Retinal pigment epithelial cell (primary cell): ENCODE measurements at regions not wholly inside any gene's neighbourhood (a gene's known extent, or its start where the extent isn't known, plus 50 kb on each side); places are given as distances from the start of the nearest gene placed in this dataset.

Source experiments
- DNase-seq: peaks from one replicate; pipeline ENCODE4 v3.0.0-alpha.2; 2010; ENCODE audit warnings: low read depth
- H3K4me3 ChIP-seq: 2 replicates; pipeline ENCODE4 v1.5.1; 2011; ENCODE audit warnings: mild to moderate bottlenecking, low read length, control low read depth, moderate library complexity
- TF ChIP-seq, protein P1 (sequence below): conservative IDR thresholded peaks from 2 replicates; pipeline ENCODE4 v1.5.1; 2011; ENCODE audit warnings: low read depth, low read length, control low read depth, inconsistent platforms

DNA sequence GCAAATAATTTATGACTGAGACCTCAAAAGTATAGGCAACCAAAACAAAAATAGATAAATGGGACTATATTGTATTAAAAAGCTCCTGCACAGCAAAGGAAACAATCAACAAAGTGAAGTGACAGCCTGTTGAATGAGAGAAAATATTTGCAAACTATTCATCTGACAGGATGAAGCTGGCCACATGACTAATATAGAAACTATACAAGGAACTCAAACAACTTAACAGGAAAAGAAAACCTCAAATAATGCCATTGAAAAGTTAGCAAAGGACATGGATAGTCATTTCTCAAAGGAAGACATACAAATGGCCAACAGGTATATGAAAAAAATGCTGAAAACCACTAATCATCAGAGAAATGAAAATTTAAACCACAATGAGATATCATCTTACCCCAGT lies 245.1 kb downstream of the STK31 start:
- H3K4me3 ChIP-seq, result no peak overlapping the region
- TF ChIP-seq, protein P1, sequence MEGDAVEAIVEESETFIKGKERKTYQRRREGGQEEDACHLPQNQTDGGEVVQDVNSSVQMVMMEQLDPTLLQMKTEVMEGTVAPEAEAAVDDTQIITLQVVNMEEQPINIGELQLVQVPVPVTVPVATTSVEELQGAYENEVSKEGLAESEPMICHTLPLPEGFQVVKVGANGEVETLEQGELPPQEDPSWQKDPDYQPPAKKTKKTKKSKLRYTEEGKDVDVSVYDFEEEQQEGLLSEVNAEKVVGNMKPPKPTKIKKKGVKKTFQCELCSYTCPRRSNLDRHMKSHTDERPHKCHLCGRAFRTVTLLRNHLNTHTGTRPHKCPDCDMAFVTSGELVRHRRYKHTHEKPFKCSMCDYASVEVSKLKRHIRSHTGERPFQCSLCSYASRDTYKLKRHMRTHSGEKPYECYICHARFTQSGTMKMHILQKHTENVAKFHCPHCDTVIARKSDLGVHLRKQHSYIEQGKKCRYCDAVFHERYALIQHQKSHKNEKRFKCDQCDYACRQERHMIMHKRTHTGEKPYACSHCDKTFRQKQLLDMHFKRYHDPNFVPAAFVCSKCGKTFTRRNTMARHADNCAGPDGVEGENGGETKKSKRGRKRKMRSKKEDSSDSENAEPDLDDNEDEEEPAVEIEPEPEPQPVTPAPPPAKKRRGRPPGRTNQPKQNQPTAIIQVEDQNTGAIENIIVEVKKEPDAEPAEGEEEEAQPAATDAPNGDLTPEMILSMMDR, result no peak
- DNase-seq, result no peak

DNA sequence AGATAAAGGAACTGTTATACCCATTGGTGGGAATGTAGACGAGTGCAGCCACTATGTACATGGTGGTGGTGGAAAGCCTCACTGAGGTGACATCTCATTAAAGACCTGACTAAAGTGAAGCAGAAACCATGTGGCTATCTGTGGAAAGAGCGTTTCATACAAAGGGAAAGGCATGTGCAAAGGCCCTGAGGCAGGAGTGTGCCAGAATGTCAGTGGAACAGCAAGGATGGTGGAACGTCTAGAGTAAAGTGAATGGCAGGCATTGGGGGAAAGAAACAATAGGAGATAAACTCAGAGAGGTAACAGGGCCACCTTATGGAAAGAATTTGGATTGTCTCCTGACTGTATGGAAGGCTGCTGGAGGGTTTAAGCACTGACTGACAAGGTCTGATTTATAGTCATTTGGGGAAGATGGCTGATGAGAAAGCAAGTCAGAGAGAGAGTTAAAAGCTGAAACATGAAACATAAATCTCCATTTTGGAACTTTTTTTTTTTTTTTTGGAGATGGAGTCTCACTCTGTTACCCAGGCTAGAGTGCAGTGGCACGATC lies 245.7 kb downstream of the STK31 start:
- H3K4me3 ChIP-seq, result no peak overlapping the region
- TF ChIP-seq, protein P1, result no peak
- DNase-seq, result no peak

DNA sequence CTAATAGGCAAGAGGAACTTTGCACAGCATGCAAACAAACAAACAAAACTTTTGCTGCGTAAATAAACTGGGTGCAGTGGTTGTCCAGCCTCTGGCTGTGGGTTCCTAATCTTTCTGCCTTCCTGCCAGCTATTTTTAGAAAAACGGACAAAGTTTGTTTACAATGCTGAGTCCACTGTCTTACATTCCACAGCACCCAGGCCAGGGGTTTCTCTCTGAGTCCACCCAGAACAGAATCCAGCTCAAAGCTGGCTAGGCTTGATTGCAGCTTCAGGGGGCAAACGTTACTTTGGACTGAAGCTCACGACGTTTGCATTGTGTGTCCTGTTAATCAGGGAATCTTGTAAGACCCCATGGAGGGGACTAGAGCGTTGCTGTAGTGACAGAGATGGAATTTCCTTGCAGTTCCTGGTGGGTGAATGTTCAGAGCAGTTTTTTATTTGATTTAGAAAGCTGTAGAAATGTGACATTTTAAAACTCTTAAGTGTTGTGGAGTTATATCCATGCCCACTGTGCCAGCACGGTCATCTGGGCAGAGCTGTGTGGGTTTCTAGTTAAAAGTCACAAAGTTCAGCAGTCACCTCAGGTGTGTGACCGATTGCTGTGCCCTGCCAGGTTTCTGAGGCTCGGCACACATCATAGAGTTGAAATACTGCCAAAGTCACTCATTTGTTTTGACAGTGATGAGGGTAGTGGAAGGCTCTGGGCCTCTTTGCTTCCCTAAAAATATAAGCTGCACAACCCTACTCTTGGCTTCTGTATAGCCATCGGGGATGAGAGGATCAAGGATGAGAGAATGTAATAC lies 247.0 kb downstream of the STK31 start:
- DNase-seq, result no peak
- no peak overlapping the region for H3K4me3 ChIP-seq
- TF ChIP-seq, protein P1, result no peak

DNA sequence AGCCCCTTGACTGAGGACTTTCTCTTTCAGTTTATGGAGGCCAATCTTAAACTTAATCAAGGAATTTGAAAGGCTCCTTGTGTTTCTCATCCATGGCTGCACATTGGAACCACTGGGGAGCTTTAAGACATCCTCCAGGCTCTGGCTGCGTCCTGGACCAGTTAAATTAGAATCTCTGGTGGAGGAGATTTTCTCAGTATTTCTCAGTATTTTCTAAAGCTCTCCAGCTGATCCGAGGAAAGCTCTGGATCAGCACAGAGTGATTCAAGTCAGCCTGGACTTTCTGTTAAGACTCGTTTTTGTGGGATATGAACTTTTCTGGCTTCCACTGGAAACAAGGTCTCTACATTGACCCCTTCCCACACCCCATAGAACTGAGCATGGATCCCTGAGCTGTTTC lies 249.8 kb downstream of the STK31 start:
- H3K4me3 ChIP-seq, result no peak overlapping the region
- TF ChIP-seq, protein P1, result no peak
- no peak for DNase-seq

DNA sequence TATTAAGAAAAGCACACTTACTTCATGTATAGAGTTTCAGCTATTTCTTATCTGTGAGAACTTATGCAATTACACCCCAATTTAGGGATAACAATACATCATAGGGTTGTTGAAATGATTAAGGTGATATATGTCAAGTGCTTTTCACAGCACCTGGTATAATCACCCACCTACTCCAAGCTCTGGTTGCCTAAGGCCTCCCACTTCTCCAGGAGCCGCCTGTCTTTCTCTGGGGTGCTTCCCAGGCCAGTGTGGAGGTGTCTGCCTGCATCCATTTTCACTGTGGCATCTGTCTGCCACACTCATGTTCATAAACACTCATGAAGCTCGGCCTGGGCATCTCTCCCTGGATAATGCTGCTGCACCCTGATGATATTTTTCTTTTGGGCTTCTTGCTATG lies 250.3 kb downstream of the STK31 start:
- H3K4me3 ChIP-seq, result no peak overlapping the region
- TF ChIP-seq, protein P1, result no peak
- DNase-seq, result no peak

DNA sequence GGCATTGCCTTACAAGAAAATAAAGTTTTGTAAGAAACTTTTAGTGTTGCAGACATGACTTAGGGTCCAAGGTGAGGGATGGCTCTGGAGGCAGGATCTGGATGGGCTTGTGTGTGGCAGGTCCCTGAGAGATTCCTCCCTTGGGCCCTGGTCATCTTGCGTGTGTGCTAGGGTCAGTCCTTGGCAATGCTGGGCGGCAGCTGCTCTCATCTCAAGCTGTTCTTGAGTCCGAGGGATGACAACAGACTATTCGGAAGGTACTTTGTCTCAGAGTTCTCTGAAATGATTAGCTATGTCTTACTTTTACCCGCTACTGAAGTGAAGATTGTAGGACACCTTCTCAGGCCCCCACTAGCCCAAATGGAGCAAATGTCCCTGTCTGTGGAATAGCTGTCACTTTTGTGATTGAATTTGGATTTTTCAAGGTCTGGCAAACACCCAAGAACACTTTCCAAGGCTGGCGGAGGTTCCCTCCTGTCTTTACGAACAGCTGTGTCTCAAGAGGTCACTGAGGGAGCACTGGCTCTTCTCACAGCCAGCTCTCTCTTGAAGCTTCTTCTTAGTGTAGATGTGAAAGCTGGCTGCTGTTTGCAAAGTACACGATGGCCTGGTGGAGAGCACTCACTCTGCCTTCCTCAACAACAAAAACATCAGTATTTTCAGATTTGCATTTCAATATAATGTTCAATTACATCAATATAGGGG lies 253.6 kb downstream of the STK31 start:
- no peak for DNase-seq
- TF ChIP-seq, protein P1, result no peak
- H3K4me3 ChIP-seq, result no peak overlapping the region
